ENCODE measurements at regions not wholly inside any gene's neighbourhood (a gene's known extent, or its start where the extent isn't known, plus 50 kb on each side); places are given as distances from the start of the nearest gene placed in this dataset.

DNA sequence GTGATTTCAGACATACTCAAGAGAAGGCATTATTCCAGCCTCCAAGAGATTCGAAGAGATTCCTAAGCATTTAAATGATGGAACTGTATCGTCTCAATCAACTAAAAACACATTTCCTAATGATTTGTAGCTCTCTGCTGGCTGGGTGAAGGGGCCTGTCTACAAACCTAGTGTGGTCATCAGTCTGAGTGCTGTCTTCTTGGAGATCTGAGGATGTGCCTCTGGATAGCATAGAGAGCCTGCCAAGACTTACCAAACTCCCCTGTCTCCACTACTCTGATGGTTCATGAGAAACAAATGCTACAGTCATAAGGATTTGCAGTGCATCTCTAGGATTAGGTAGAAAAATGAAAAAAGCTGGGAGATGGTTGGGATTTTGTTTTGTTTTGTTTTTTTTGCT, 176.9 kb upstream of the CITED2 start:
- DNase-seq = no peak

DNA sequence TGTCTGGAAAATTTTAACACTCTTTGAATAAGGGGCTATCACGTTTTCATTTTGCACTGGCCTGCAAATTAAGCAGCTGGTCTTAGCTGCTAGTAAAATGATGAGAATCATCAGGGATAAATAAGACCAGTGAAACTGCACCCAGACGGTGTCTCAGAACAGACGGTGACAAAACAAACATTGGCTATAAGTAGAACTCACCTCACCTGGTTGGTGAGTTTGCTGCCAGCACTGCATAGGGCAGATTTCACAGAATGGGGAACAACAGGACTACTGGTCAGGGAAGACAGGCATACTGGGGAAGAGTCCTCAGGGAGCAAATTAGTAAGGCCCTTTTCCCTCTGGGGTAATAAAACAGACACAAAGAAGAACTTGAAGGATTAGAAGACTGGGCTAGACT, 175.9 kb upstream of the CITED2 start:
- no peak for DNase-seq

DNA sequence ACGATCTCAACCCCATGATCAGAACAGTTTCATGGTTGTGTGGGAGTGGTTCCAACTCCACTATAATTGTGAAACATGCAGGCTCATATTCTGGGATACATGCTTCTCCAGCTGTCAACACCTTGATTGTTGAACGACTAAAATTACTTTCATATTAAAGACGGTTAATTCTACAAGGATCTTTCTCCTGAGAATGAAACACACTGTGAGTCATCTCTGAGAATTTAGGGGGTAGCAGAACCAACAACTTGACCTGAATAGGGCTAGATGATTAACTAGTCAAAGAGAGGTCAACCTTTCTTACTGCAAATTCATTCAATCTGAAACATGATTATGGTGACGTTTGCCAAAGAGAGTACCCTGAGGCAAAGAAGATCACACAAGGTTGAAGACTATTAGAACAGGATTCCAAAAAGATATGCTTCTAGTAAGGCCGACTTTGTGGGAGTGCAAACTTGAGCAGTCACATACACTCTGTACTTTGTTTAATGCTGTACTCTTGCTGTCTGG, 175.2 kb upstream of the CITED2 start:
- DNase-seq = no peak

DNA sequence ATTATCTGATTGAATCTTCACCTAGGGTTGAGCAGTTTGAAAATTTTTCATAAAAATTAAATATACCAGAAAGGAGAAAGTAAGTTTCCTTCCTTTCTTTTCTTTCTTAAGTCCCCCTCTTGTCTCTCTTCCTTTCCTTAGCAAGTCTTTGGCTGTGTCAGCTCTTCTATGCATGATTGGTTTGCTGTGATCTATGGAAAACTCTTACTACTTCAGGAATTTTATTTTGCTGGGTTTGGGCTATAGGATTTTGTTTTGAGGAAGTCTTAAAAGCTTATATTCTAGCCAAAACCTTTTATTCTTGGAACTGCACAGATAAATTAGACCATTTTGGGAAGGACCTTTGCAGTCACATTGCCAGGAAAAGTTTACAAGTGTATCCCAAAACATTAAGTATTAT, 173.4 kb upstream of the CITED2 start:
- no peak for DNase-seq

DNA sequence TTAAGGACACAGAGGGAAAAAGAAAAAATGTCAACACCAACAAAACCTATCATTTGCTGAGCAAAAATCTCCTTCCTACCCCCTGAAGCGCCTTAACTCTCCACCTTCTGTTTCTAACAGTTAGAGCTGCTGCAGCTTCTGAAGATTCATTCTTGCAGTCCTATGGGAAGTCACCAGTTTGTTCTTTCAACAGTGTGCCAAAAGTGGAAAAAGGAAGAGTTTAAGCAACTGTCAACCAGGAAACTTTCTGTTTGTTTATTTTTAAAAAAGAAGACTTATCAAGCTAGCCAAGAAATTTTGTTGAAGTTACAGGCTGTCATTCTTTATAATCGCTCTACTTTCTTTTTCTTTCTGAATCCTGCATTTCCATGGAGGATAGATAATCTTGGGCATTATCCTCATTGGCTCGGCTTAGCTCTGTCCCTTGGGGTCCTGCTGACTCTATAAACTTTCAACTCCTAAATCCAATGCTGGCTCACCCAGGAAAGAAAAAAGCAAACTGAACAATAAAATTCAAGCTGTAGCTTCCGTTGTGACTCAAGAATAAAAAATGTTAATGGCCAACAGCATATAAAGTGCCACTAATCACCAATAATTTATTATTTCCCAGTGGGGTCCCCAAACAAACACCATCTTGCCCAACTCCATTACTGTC, 172.8 kb upstream of the CITED2 start:
- DNase-seq = no peak

DNA sequence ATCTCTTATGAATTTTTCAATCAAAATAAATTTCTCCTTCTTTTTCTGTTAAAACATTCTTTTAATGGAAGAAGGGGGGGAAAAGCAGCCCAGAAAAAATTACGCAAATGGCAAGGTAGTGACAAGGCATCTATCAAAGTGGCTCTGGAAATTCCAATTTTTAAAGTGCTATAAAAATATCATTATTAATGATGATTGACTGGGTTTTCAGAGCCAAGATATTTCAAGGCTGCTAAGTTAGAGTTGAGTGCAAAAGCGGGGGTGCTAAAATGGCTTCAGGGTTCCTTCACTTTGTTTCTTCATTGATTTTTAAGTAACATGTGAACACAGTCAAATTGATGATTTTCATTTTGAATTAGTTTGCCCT, 171.6 kb upstream of the CITED2 start:
- DNase-seq = no peak

DNA sequence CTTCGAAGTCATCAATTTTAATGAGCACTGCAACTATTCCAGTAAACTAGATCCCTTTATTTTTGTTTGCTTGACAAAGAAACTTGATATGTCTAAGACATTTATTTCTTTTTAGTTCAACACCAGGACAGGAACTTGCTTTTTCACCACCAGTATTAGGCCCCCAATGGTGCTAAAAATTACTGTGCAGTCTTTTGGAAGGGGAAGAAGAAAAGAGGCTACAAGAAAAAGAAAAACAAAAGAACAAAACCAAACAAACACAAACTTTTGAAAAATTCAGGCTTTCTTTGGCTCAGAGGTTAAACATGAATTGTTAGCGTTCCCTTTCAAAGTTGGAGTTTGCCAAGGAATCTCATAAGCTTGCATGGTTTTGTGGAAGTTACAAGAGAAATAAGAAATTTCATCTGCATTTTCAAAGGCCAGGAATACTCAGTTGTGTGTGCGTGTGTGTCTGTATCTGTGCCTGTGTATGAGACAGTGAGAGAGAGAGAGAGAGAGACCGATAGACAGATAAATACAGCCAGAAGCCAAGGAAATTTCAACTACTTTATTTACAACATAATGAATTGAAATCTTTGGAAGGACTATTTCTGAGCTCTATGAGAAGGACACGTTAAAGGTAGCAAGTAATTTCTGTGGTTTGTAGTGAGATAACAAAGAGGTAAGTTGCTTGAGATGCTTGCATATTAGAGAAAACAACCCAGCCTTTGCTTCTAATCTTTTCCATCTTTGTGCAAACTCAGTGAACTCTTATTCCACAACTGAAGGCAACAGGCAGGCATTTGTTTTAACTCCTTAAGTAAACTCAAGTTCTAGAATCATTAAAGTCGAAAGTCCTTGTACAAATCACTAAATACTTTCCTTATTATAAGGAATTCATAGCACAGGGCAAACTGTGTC, 171.0 kb upstream of the CITED2 start:
- no peak for DNase-seq

DNA sequence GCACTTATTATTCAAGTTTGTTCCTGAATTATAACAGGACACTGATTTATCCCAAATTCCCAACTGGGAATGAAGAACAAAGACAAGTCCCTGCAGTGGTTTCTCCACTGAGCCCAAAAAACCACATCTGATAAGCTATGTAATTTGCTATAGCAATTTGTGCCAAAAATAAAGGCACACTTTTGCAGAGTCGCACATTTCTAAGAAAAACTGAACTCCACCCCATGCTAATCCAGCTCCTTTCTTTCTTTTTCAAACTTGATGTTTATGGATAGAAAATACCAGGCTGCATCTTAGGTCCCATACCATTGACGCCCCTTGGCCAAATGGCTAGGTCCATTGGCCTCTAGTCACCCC, 170.2 kb upstream of the CITED2 start:
- no peak for DNase-seq

DNA sequence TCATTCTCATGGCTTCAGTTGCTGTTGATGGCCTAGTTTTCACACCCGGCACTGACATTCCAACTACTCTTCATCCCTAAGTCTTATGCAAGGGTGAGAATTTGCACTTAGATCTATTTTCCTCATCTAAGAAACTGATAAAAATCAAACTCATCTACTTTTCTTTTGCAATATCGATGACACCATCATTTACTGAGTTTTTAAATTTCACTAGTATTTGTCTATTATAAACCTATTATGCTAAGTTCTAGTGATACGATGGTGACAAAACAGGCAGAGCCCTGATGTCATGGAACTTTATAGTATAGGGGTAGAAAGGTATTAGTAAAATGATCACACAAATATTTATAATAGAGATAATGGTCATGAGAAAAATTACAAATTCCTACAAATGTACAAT, 167.9 kb upstream of the CITED2 start:
- DNase-seq = no peak

DNA sequence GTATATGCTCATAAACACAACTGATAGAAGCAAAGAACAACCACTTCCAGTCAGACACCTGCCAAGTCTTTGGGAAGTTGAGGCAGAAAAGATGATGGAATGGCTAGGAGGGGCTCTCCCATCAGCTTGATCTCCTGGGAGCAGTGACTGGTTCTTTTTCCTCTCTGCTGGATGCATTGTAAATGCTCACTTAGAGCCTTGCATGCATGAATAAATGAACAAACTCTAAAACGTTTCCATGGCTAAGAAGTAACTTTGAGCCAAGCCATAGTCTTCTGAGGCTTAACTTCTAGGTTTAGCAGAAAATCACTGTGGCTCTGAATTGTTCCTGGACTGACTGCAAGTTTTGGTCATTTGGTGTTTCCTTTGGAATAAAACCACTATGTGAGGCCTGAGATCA, 166.4 kb upstream of the CITED2 start:
- no peak for DNase-seq

DNA sequence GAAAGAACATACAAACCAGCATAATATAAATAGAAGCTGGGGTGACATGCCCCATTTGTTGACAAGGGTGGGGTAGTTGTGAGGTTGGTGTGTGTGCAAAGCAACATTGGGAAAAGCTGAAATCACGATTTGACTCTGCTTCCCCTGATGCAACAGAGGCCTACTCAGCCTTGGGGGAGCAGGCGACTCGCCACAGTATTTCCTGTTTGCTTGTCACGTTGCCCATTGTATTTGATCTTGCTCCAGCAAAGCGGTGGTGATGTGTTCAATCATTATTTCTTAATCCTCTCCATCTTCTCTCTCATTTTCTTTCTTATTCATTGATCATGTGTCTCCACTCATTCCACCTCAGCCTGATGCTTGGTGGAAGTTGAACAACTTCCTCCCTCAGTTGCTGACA, 165.8 kb upstream of the CITED2 start:
- DNase-seq = no peak

DNA sequence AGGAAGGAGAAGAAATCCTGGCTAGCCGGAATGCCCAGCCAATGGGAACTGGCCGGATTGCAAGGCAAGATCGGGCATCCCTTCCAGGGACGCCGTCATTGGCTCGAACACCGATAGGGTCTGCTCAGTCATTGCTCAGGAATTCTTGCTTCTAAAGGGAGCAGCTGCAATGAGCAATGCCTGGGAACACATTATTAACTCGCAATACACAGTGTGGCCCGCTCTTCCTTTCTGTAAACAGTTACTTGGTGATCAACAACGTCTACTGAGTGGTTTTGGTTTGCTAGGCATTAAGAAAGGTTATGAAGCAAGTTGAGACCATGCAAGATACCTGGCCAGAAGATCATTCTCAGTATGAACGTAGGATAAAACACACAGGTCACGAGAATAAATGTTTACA, 165.4 kb upstream of the CITED2 start:
- no peak for DNase-seq

DNA sequence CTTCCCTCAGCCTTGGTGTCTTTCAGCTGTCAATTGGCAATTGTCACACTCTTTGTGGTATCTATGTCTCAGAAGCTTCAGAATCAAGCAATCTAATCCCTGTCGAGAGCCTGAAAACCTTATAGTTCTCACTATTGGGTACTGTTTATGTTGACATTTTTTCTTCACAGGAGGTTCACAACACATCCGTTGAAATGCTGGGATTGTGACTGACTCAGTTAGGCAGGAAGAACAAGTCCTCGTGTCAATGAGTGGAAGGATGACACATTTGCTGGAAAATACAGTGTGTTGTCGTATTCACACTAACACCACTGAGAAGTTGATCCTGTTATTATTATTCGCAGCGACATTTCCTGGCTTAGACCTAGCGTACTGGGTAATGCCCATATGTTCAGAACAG, 163.9 kb upstream of the CITED2 start:
- DNase-seq = no peak

DNA sequence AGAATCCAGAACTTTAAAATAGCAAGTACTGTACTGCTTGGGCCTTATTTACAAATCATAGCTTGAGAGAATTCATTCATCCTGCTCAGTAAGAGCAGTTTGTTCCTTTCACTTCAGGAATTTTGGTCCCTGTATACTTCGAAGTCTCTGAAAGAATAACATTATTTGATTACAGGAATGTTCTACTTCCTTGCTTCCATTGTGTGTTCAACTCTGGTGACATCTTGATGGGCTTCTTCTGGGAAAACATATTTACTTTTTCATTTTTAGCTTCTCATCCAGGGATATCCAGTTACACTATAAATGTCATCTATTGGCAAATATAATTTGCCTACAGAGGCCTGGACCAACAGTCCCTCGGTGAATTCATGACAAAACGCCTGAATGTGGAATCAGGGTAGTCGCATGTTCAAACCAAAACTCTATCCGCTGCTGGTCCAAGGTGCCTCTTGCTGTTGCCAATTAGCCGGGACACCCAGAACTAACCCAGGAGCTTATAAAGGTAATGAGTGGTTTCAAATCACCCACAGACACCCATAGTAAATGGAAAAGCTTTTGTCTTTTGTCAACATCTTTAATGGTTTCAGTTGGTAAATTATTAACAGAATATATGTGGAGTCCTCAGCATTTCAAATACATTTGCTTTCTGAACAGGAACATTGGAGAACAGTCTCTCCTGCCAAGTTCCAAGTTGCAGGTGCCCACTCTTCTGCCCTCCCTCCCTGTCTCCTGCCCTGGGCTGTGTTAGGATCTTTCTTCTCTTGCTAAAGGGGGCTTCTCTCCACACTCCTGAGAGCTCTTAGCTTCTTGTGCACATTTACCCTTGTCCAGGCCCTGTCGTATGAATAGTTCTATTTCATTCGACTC, 162.5 kb upstream of the CITED2 start:
- DNase-seq = no peak

DNA sequence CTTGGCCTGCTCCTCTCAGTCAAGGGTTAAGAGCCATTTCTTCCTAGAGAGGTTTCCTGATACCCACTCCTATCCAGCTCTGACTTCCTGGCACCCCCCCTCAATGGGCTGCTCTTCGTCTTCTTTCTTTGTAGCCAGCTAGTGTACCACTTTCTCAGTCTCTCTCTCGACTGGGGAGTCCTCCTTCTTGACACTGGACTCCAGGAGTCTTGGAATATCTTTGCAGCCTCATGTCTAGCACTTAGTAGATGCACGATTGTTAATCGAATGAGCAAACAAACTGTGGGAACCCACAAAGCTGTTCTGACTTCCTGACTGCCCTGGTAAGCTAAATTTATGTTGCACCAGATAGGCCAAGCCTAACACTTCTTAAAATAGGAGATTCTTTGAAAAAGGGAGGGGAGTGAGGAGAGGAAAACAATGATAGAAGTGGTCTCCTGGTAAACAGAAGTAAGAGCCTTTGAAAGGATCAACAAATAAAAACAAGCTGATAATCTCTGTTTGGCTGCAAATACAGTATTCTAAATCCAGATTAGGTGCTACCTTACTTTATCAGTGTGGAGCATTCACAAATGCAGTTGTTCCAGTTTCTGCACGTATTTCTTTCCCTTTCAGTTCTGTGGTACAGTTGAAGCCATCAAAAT, 160.1 kb upstream of the CITED2 start:
- DNase-seq = no peak

DNA sequence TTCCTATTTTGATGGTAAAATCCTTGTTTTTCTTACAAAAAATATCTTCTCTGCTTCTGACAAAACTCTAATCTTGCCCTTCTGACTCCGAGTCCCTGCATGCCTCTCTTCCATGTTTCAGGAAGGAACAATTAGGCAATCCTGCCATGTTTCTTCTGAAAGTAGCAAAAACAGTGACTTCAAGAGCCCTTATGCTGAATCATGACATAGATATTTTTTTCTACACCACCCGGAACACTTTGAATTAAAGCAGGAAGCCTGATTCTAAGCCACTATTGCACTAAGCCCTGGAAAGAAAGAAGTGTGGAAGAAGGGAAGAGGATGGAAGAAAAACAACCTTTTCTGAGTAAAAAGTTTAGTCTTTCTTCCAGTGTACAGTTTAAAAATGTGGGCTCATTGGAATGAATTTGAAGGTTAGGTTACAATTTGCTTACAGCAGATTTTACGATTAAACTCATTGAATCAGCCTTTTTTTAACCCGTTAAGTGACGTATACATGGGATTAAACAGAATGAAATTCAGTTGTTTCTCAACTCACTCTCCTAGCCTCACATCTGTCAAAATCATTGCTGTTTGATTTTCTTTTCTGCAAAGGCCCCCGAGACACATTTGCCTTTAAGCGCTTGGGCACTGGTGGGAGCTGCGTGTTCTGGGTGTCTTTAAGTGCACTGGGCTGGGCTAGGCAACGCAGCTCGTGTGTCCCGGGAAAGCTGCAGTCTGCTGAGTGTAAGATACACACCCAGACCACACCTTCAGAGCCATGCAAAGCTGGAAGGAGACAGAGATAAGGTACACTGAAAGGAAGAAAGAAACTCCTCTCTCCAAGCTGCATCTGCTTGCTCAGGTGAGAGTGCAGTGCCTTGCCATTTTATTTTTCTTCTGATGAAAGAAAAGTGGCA, 159.4 kb upstream of the CITED2 start:
- DNase-seq = no peak

DNA sequence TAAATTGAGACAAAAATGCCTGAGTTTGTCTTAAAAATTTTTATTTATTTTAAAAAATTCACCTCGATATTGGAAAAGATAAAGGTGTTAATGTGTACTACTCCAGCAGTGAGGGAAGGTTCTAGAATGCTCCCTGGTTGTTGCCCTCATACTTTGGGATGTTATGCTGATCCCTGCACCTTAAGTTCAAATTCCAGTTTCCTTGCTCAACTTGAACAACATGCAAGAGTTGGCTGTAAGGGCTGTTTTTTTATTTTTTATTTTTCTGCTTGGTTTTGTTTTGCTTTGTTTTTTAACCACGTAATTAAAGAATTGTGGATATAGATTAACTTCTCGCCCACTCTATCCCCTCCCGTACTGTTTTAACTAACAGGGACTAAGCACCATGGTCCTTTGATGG, 158.7 kb upstream of the CITED2 start:
- no peak for DNase-seq

DNA sequence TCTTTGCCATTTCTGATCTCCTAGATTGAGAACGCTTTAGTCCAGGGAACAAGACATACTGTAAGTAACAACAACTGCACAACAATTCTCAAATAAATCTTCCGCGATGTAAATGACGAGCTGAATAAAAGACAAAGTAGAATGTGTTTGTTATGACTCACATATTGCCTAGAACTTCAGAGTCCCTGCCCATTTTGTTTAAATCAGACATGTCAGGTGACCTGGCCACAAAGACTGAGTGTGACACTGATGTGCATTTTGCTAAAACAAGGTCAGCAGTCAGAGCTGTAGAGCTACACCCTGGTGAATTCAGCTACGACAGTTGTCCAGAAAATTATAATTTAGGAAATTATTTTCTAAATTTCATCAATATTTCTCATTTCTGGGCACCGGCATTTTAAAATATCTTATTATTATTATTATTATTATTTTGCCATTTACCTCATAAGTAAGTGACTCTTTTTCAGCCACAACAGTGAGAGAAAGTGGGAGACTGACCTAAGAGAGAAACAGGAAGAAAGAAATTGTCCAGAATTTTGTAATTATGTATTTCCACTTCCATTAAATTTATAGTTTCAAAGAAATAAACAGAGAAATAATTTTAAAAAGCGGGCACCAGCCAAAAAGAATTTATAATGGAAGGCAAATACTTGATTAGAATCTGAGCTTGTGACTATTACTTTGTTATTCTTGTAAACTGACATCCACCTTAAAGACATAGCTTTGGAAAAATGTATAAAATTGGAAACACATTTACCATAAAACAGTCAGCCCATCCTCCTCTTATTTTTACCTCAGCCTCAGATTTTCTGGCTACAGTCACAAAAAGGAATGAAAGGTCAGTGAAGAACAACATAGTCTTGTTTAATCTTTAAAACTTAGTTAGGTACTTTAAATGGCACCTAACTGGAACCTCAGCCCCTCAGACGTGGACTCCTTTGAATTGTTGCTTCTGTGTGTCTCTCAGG, 157.0 kb upstream of the CITED2 start:
- DNase-seq = no peak

DNA sequence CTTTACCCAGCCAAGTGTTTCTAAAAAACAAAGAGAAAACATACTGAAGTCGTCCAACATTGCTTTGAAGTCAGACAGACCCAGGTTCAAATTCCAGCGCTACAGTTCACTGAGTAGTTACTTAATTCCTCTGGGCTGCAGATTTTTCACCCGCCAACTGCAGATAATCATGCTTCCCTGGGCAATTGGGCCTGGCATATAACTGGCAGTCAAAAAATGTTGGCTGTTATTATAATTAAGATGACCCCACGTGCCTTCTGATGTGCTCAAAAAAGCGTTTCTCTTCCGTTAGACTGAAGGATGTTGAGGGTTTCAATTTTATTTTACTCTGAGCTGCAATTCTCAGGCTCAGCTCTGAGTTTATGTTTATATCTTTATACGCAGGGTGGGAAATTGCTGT, 156.1 kb upstream of the CITED2 start:
- no peak for DNase-seq

DNA sequence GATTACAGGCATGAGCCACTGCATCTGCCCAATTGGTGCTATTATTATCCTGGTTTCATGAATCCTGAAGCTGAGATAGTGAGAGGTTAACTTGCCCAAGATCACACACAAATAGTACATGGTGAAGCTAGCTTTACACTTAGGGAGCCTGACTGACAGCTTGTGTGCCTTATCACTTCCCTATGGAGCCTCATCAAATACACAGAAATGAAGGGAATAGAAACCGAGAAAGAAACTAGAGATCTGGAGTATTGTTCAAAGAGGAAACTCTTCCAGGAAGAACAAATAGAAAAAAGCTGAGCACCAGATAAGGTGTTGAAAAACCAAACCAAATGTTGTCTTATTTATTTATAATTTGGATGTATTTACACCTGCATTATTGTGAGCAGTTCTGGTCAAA, 155.0 kb upstream of the CITED2 start:
- DNase-seq = no peak

DNA sequence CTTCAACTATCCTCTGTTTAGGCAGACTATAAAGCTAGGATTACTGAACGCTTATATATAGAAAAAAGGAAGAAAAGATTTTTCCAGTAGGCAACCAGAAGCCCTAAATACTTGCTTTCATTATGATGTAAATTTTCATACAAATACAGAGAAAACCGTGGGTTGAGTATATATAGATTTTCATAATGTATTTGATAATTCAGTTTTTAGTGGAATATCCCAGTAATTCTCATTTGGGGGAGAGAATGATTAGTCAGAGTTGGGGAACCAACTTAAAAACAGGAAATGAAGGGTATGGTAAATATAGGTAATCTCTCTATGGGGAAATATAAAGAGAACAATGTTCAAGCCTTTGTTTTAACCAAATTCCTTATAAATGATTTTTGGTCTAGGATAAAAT, 154.0 kb upstream of the CITED2 start:
- no peak for DNase-seq

Data from NCI-H510A (cell line).